SU-DHL-6 (cell line): ENCODE measurements at regions not wholly inside any gene's neighbourhood (a gene's known extent, or its start where the extent isn't known, plus 50 kb on each side); places are given as distances from the start of the nearest gene placed in this dataset.

Source experiments
- H2AFZ ChIP-seq: fragments of 200-600 bp; sonication (generic); 2 replicates; pipeline ENCODE4 v1.6.1; 2014; ENCODE audit warnings: low read depth, mild to moderate bottlenecking, moderate library complexity, mixed read lengths, antibody characterized with exemption, low read length; ENCODE audit not compliant: severe bottlenecking
- H3F3A ChIP-seq: fragments of 200-600 bp; shearing (Covaris generic); 2 replicates; pipeline ENCODE4 v1.6.0; 2016; ENCODE audit warnings: antibody characterized with exemption, mild to moderate bottlenecking; ENCODE audit not compliant: insufficient read depth
- H3K27ac ChIP-seq: fragments of 200-600 bp; sonication (generic); 2 replicates; pipeline ENCODE4 v1.5.1; 2016; ENCODE audit warnings: low read depth, mild to moderate bottlenecking, low read length, moderate library complexity, mixed read lengths
- H3K27me3 ChIP-seq: fragments of 200-600 bp; sonication (generic), shearing (Covaris generic); 2 replicates; pipeline ENCODE4 v1.6.0; 2014; ENCODE audit warnings: mild to moderate bottlenecking, low read length
- H3K36me3 ChIP-seq: fragments of 200-600 bp; sonication (generic); 2 replicates; pipeline ENCODE4 v1.6.1; 2014; ENCODE audit warnings: mild to moderate bottlenecking, low read length, mixed read lengths
- H3K4me2 ChIP-seq: fragments of 300-600, 200-600 bp; shearing (Covaris generic), sonication (generic); 2 replicates; pipeline ENCODE4 v1.6.0; 2014; ENCODE audit warnings: low read length, low read depth, mild to moderate bottlenecking; ENCODE audit not compliant: poor library complexity, severe bottlenecking
- H3K4me3 ChIP-seq: fragments of 200-600 bp; sonication (generic); 2 replicates; pipeline ENCODE4 v1.5.1; 2014; ENCODE audit warnings: antibody characterized with exemption, low read length, mild to moderate bottlenecking, mixed read lengths; ENCODE audit not compliant: insufficient read depth, poor library complexity, severe bottlenecking
- H3K79me2 ChIP-seq: fragments of 200-600 bp; sonication (generic); 2 replicates; pipeline ENCODE4 v1.6.1; 2014; ENCODE audit warnings: mild to moderate bottlenecking, low read length, moderate library complexity; ENCODE audit not compliant: insufficient read depth
- H3K9ac ChIP-seq: fragments of 200-600 bp; sonication (generic); 2 replicates; pipeline ENCODE4 v1.7.0; 2014; ENCODE audit warnings: mild to moderate bottlenecking, low read length
- H3K9me2 ChIP-seq: fragments of 200-600 bp; sonication (generic); replicated peaks from 2 replicates; pipeline ENCODE4 v1.6.1; 2014; ENCODE audit warnings: low read length; ENCODE audit not compliant: insufficient read depth
- H3K9me3 ChIP-seq: fragments of 200-600 bp; sonication (generic); 2 replicates; pipeline ENCODE4 v1.6.1; 2014; ENCODE audit warnings: low read length, mixed read lengths; ENCODE audit not compliant: insufficient read depth
- H4K20me1 ChIP-seq: fragments of 200-600 bp; sonication (generic); 2 replicates; pipeline ENCODE4 v1.6.1; 2014; ENCODE audit warnings: low read depth, mild to moderate bottlenecking, antibody characterized with exemption, low read length, moderate library complexity, mixed read lengths
- CTCF ChIP-seq: fragments of 200-600 bp; sonication (generic); IDR thresholded peaks from one replicate; pipeline ENCODE4 v1.5.1; 2017; ENCODE audit warnings: antibody characterized with exemption, mild to moderate bottlenecking, low read length, moderate library complexity; ENCODE audit not compliant: insufficient read depth, poor library complexity, severe bottlenecking
- EZH2phosphoT487 ChIP-seq: fragments of 200-600 bp; sonication (generic), shearing (Covaris generic); conservative IDR thresholded peaks from 2 replicates; pipeline ENCODE4 v1.6.1; 2018; ENCODE audit warnings: mild to moderate bottlenecking, antibody characterized with exemption, low read length, moderate library complexity, mixed read lengths

- no peaks in the 10 kb centered on the region; the same call in 1 of the 2 replicates for H3K27me3 ChIP-seq
- no peaks in the 10 kb centered on the region for H3K79me2 ChIP-seq
- H3K9ac ChIP-seq: no peak overlapping the region
- no peaks in the 10 kb centered on the region for H3K36me3 ChIP-seq
- no peaks in the 10 kb centered on the region for H3K9me3 ChIP-seq
- H3K4me2 ChIP-seq: no peak overlapping the region
- no peak overlapping the region for H3K27ac ChIP-seq
- no peak for TF ChIP-seq CTCF
- no peak for TF ChIP-seq EZH2phosphoT487
- H2AFZ ChIP-seq: no peak overlapping the region
- no peak overlapping the region for H3K4me3 ChIP-seq
- no peaks in the 10 kb centered on the region for H3K9me2 ChIP-seq
- H3F3A ChIP-seq: 0 out of 2 replicates have a peak, but pooled peaks cover 2% of the 10 kb centered on the region
- H4K20me1 ChIP-seq: no peaks in the 10 kb centered on the region
Measured at GRCh38 chr6:33965766-33966165, 162.0 kb upstream of the MLN start.

- Histone ChIP-seq H3K4me3 (no peak overlapping the region), H3K9me2 (no peaks in the 10 kb centered on the region), H3K79me2 (no peaks in the 10 kb centered on the region), H2AFZ (no peak overlapping the region), H3K9ac (no peak overlapping the region), H4K20me1 (no peaks in the 10 kb centered on the region), H3F3A (no peaks in the 10 kb centered on the region), H3K4me2 (no peak overlapping the region), H3K27me3 (no peaks in the 10 kb centered on the region; the same call in 1 of the 2 replicates), H3K36me3 (no peaks in the 10 kb centered on the region), H3K27ac (no peak overlapping the region), H3K9me3 (no peaks in the 10 kb centered on the region)
- no peak for TF ChIP-seq EZH2phosphoT487
- no peak for TF ChIP-seq CTCF
Measured at GRCh38 chr6:33964387-33964786, 160.6 kb upstream of the MLN start.

GRCh38 chr6:33963136-33963750 is 159.4 kb upstream of the MLN start:
- no peaks in the 10 kb centered on the region for H3K79me2 ChIP-seq
- H3K9me3 ChIP-seq: no peaks in the 10 kb centered on the region
- no peak for TF ChIP-seq CTCF
- no peak for TF ChIP-seq EZH2phosphoT487
- no peaks in the 10 kb centered on the region for H4K20me1 ChIP-seq
- H2AFZ ChIP-seq: no peak overlapping the region
- no peaks in the 10 kb centered on the region for H3F3A ChIP-seq
- H3K4me2 ChIP-seq: no peak overlapping the region
- no peaks in the 10 kb centered on the region; the same call in 1 of the 2 replicates for H3K27me3 ChIP-seq
- no peak overlapping the region for H3K27ac ChIP-seq
- no peaks in the 10 kb centered on the region for H3K36me3 ChIP-seq
- H3K9me2 ChIP-seq: no peaks in the 10 kb centered on the region
- H3K4me3 ChIP-seq: no peak overlapping the region
- no peak overlapping the region for H3K9ac ChIP-seq
